GM12892 (cell line): ENCODE measurements at regions not wholly inside any gene's neighbourhood (a gene's known extent, or its start where the extent isn't known, plus 50 kb on each side); places are given as distances from the start of the nearest gene placed in this dataset.

Experiments used
- POLR2AphosphoS5 ChIP-seq: IDR thresholded peaks from 2 replicates; pipeline ENCODE4 v1.6.1; 2011; ENCODE audit warnings: low read depth, low read length, control low read depth
- TAF1 ChIP-seq: IDR thresholded peaks from 2 replicates; pipeline ENCODE4 v1.6.1; 2011; ENCODE audit warnings: low read depth, mild to moderate bottlenecking, control low read depth, low read length, borderline replicate concordance

GRCh38 chrX:40243755-40244515 lies 146.2 kb upstream of the BCOR start:
- TF ChIP-seq TAF1 = no peak
- TF ChIP-seq POLR2AphosphoS5 = no peak
